ENCODE measurements at regions not wholly inside any gene's neighbourhood (a gene's known extent, or its start where the extent isn't known, plus 50 kb on each side); places are given as distances from the start of the nearest gene placed in this dataset.

- Histone ChIP-seq H3K36me3 (ENCODE audit: insufficient read depth) (no peaks in the 10 kb centered on the region), H3K9ac (no peak overlapping the region), H2AFZ (ENCODE audit: low read depth) (no peak overlapping the region), H3K4me3 (IDR thresholded peaks at IDR 0.05; ENCODE audit: insufficient read depth, low read depth, low read length) (no peak overlapping the region), H3K4me1 (ENCODE audit: low read depth, poor library complexity, severe bottlenecking) (no peaks in the 10 kb centered on the region), H3K27ac (no peak overlapping the region), H3K79me2 (ENCODE audit: insufficient read depth, low read depth) (no peaks in the 10 kb centered on the region), H3K27me3 (ENCODE audit: insufficient read depth, low read depth) (no peaks in the 10 kb centered on the region), H3K4me2 (no peak overlapping the region), H4K20me1 (ENCODE audit: insufficient read depth) (no peaks in the 10 kb centered on the region)
- TF ChIP-seq CTCF (conservative IDR thresholded peaks at IDR 0.05; ENCODE audit: low read depth, low read length) = no peak
These were observed 239.6 kb downstream of the PPP1R2C start for GRCh38 chrX:42538405-42538804.

GRCh38 chrX:42536286-42536685, 241.7 kb downstream of the PPP1R2C start:
- no peak overlapping the region for H3K27ac ChIP-seq
- H3K4me1 ChIP-seq (ENCODE audit: low read depth, poor library complexity, severe bottlenecking) = no peaks in the 10 kb centered on the region
- no peak for TF ChIP-seq CTCF (conservative IDR thresholded peaks at IDR 0.05; ENCODE audit: low read depth, low read length)

GRCh38 chrX:42535233-42535632, 242.7 kb downstream of the PPP1R2C start:
- Histone ChIP-seq H2AFZ (ENCODE audit: low read depth) (no peak overlapping the region), H3K27ac (no peak overlapping the region), H3K4me1 (ENCODE audit: low read depth, poor library complexity, severe bottlenecking) (no peaks in the 10 kb centered on the region), H3K4me3 (IDR thresholded peaks at IDR 0.05; ENCODE audit: insufficient read depth, low read depth, low read length) (no peak overlapping the region), H3K79me2 (ENCODE audit: insufficient read depth, low read depth) (no peaks in the 10 kb centered on the region), H3K27me3 (ENCODE audit: insufficient read depth, low read depth) (no peaks in the 10 kb centered on the region), H3K36me3 (ENCODE audit: insufficient read depth) (no peaks in the 10 kb centered on the region), H3K4me2 (no peak overlapping the region), H4K20me1 (ENCODE audit: insufficient read depth) (no peaks in the 10 kb centered on the region), H3K9ac (no peak overlapping the region)
- no peak for TF ChIP-seq CTCF (conservative IDR thresholded peaks at IDR 0.05; ENCODE audit: low read depth, low read length)

More at GRCh38 chrX:42536286-42536685, 241.7 kb downstream of the PPP1R2C start:
- H2AFZ ChIP-seq (ENCODE audit: low read depth) = no peak overlapping the region
- no peak overlapping the region for H3K9ac ChIP-seq
- H3K79me2 ChIP-seq (ENCODE audit: insufficient read depth, low read depth) = no peaks in the 10 kb centered on the region
- H3K4me3 ChIP-seq (IDR thresholded peaks at IDR 0.05; ENCODE audit: insufficient read depth, low read depth, low read length) = no peak overlapping the region
- H3K27me3 ChIP-seq (ENCODE audit: insufficient read depth, low read depth) = no peaks in the 10 kb centered on the region
- no peaks in the 10 kb centered on the region for H4K20me1 ChIP-seq (ENCODE audit: insufficient read depth)
- H3K4me2 ChIP-seq = no peak overlapping the region
- H3K36me3 ChIP-seq (ENCODE audit: insufficient read depth) = no peaks in the 10 kb centered on the region

GRCh38 chrX:42533761-42534160, 244.2 kb downstream of the PPP1R2C start:
- no peak for TF ChIP-seq CTCF (conservative IDR thresholded peaks at IDR 0.05; ENCODE audit: low read depth, low read length)
- Histone ChIP-seq H3K36me3 (ENCODE audit: insufficient read depth) (no peaks in the 10 kb centered on the region), H3K4me2 (no peak overlapping the region), H3K9ac (no peak overlapping the region), H3K4me3 (IDR thresholded peaks at IDR 0.05; ENCODE audit: insufficient read depth, low read depth, low read length) (no peak overlapping the region), H3K27me3 (ENCODE audit: insufficient read depth, low read depth) (no peaks in the 10 kb centered on the region), H3K27ac (no peak overlapping the region), H3K79me2 (ENCODE audit: insufficient read depth, low read depth) (no peaks in the 10 kb centered on the region), H2AFZ (ENCODE audit: low read depth) (no peak overlapping the region), H4K20me1 (ENCODE audit: insufficient read depth) (no peaks in the 10 kb centered on the region), H3K4me1 (ENCODE audit: low read depth, poor library complexity, severe bottlenecking) (no peaks in the 10 kb centered on the region)

All from KMS-11 (cell line).